ENCODE measurements at regions not wholly inside any gene's neighbourhood (a gene's known extent, or its start where the extent isn't known, plus 50 kb on each side); places are given as distances from the start of the nearest gene placed in this dataset.

- DNase-seq, result no peak
- intact Hi-C loops (cut with DNase I; ENCODE audit: low total_unique reads), result no loop called here
- H3K4me3 ChIP-seq, result no peak overlapping the region
Measured at GRCh38 chr13:73580513-73581267, 521.9 kb downstream of the KLF5 start.

GRCh38 chr13:73579574-73580274, 520.9 kb downstream of the KLF5 start:
- intact Hi-C loops (cut with DNase I; ENCODE audit: low total_unique reads), result no loop called here
- no peak for DNase-seq
- Histone ChIP-seq H3K36me3 (no peaks in the 10 kb centered on the region), H3K4me3 (no peak overlapping the region), H3K4me1 (no peaks in the 10 kb centered on the region), H3K9me3 (no peaks in the 10 kb centered on the region), H3K27ac (no peak overlapping the region), H3K27me3 (no peaks in the 10 kb centered on the region)
- no peak for TF ChIP-seq CTCF (IDR thresholded peaks at IDR 0.05)

More at GRCh38 chr13:73580513-73581267, 521.9 kb downstream of the KLF5 start:
- H3K27ac ChIP-seq, result no peak overlapping the region
- H3K4me1 ChIP-seq, result no peaks in the 10 kb centered on the region
- H3K27me3 ChIP-seq, result no peaks in the 10 kb centered on the region
- no peak for TF ChIP-seq CTCF (IDR thresholded peaks at IDR 0.05)
- H3K36me3 ChIP-seq, result no peaks in the 10 kb centered on the region
- no peaks in the 10 kb centered on the region for H3K9me3 ChIP-seq

- Histone ChIP-seq H3K36me3 (no peaks in the 10 kb centered on the region), H3K9me3 (no peaks in the 10 kb centered on the region), H3K27me3 (no peaks in the 10 kb centered on the region), H3K27ac (no peak overlapping the region), H3K4me1 (no peaks in the 10 kb centered on the region), H3K4me3 (no peak overlapping the region)
- intact Hi-C loops (cut with DNase I; ENCODE audit: low total_unique reads), result no loop called here
- TF ChIP-seq CTCF (IDR thresholded peaks at IDR 0.05), result no peak
- no peak for DNase-seq
Measured at GRCh38 chr13:73578251-73578875, 519.6 kb downstream of the KLF5 start.

GRCh38 chr13:73576291-73576690, 517.5 kb downstream of the KLF5 start:
- Histone ChIP-seq H3K27ac (no peak overlapping the region), H3K4me3 (no peak overlapping the region), H3K36me3 (no peaks in the 10 kb centered on the region), H3K27me3 (no peaks in the 10 kb centered on the region), H3K9me3 (no peaks in the 10 kb centered on the region), H3K4me1 (no peaks in the 10 kb centered on the region)
- intact Hi-C loops (cut with DNase I; ENCODE audit: low total_unique reads), result no loop called here
- no peak for DNase-seq
- TF ChIP-seq CTCF (IDR thresholded peaks at IDR 0.05), result no peak

GRCh38 chr13:73572824-73573223, 514.0 kb downstream of the KLF5 start:
- H3K27ac ChIP-seq, result no peak overlapping the region
- no peaks in the 10 kb centered on the region for H3K4me1 ChIP-seq
- H3K36me3 ChIP-seq, result no peaks in the 10 kb centered on the region
- no peaks in the 10 kb centered on the region for H3K9me3 ChIP-seq
- intact Hi-C loops (cut with DNase I; ENCODE audit: low total_unique reads), result no loop called here
- H3K27me3 ChIP-seq, result no peaks in the 10 kb centered on the region
- DNase-seq, result no peak
- TF ChIP-seq CTCF (IDR thresholded peaks at IDR 0.05), result no peak
- H3K4me3 ChIP-seq, result no peak overlapping the region

Measured in tibial artery (tissue), 4 donors.